ENCODE measurements at regions not wholly inside any gene's neighbourhood (a gene's known extent, or its start where the extent isn't known, plus 50 kb on each side); places are given as distances from the start of the nearest gene placed in this dataset.
"Not testable (repeated sequence)": the region's sequence is repeated elsewhere in the genome, so short reads cannot be mapped to it uniquely, and the experiment has no call there.

DNA sequence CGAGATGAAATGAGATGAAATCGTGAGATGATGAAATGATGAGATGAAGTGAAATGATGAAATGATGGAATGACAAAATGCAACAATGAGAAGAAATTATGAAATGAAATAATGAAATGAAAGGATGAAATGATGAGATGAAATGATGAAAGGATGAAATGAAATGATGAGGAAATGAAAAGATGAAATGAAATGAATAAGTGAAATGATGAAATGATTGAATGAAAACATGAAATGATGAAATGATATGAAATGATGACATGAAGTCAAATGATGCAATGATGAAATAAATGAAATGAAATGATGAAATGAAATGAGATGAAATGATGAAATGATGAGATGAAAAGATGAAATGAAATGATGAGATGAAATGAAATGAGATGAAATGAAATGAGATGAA, 467.7 kb downstream of the FAM72C start:
- not testable (repeated sequence) for TF ChIP-seq SMC3 (conservative IDR thresholded peaks at IDR 0.05; ENCODE audit: poor library complexity); POLR2AphosphoS5 (IDR thresholded peaks at IDR 0.05); EZH2 (IDR thresholded peaks at IDR 0.05; ENCODE audit: borderline replicate concordance, insufficient read depth, low read length, poor library complexity, severe bottlenecking)
- TF ChIP-seq, protein P1, sequence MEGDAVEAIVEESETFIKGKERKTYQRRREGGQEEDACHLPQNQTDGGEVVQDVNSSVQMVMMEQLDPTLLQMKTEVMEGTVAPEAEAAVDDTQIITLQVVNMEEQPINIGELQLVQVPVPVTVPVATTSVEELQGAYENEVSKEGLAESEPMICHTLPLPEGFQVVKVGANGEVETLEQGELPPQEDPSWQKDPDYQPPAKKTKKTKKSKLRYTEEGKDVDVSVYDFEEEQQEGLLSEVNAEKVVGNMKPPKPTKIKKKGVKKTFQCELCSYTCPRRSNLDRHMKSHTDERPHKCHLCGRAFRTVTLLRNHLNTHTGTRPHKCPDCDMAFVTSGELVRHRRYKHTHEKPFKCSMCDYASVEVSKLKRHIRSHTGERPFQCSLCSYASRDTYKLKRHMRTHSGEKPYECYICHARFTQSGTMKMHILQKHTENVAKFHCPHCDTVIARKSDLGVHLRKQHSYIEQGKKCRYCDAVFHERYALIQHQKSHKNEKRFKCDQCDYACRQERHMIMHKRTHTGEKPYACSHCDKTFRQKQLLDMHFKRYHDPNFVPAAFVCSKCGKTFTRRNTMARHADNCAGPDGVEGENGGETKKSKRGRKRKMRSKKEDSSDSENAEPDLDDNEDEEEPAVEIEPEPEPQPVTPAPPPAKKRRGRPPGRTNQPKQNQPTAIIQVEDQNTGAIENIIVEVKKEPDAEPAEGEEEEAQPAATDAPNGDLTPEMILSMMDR (IDR thresholded peaks at IDR 0.05; ENCODE audit: poor library complexity, severe bottlenecking) = not testable (repeated sequence)
- TF ChIP-seq, protein P2, sequence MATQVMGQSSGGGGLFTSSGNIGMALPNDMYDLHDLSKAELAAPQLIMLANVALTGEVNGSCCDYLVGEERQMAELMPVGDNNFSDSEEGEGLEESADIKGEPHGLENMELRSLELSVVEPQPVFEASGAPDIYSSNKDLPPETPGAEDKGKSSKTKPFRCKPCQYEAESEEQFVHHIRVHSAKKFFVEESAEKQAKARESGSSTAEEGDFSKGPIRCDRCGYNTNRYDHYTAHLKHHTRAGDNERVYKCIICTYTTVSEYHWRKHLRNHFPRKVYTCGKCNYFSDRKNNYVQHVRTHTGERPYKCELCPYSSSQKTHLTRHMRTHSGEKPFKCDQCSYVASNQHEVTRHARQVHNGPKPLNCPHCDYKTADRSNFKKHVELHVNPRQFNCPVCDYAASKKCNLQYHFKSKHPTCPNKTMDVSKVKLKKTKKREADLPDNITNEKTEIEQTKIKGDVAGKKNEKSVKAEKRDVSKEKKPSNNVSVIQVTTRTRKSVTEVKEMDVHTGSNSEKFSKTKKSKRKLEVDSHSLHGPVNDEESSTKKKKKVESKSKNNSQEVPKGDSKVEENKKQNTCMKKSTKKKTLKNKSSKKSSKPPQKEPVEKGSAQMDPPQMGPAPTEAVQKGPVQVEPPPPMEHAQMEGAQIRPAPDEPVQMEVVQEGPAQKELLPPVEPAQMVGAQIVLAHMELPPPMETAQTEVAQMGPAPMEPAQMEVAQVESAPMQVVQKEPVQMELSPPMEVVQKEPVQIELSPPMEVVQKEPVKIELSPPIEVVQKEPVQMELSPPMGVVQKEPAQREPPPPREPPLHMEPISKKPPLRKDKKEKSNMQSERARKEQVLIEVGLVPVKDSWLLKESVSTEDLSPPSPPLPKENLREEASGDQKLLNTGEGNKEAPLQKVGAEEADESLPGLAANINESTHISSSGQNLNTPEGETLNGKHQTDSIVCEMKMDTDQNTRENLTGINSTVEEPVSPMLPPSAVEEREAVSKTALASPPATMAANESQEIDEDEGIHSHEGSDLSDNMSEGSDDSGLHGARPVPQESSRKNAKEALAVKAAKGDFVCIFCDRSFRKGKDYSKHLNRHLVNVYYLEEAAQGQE (IDR thresholded peaks at IDR 0.05; ENCODE audit: borderline replicate concordance) = not testable (repeated sequence)

Measured in neural cell (in vitro differentiated cells).